Stimulated activated CD4-positive, alpha-beta T cell treated with anti-CD3 and anti-CD28 coated beads, Interleukin-4, amount 100 ng/mL, for 4 hours (primary cell): ENCODE measurements at regions not wholly inside any gene's neighbourhood (a gene's known extent, or its start where the extent isn't known, plus 50 kb on each side); places are given as distances from the start of the nearest gene placed in this dataset.

ENCODE experiments used
- DNase-seq, 2 experiments: peaks; one replicate each; pipeline ENCODE4 v3.0.0-alpha.2; 2020

DNA sequence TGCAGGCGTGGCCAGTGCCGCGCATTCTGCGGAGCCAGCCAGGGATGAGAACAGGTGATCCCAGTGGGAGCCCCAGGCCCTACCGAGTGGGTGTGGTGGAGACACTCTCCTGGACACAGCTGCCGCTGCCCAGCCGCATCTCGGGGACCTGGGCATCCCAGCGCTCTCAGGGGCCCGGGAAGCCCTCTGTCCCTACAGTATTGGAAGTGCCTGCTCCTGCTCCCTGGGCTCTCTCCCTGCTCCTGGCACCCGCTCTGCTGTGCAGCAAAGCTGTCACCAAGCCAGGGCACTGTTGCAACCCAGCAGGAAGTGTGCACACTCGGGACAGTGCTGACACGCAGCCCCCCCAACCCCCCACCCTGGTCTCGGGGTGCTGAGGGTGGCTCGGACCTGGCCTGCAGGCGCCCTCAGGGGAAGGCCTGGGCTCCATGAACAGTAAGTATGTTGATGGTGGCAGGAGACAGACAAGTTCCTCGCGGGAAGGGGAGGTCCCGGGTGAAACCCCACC lies 1177.4 kb upstream of the GBE1 start:
- DNase-seq = no peak

DNA sequence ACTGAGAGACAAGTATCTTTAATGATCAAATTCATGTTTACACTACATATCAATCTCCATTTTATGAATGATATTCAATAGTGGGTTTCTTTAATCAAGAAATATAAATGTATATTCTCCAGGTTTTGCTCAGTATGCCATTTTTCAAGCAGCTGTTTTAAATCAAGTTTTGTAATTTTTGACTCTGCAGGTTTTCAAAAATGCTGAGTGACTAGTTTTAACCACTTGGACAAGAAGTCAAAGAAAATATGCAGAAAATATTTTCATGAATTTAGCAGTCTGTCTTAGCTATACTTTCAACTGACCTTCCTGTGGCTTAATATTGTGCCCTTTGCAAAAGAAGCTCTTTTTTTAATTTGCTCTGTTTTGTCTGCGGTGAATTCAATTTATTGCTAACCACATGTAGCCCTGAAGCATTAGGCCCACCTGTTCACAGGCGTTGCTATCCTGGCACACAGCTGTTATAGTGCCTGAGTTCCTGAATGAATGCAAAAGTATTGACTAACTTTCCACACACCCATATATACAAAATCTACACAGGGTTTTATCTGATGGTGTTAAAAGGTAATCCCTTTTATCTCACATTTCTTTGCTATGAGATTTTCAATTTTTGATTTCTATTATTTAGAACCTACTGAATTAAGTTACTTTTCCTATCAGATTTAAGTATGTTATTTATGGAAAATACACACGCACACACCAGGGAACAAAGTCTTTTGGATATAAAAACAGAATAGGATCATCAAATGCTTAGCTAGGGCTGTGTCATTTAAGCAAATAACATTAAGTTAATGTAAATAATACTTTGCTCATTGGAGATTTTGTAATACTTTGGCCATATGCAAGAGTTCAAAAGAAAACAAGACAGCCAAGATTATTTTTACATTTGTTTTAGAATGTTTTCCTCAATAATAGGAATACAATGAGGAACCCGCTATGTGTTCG lies 1166.1 kb upstream of the GBE1 start:
- DNase-seq = no peak

DNA sequence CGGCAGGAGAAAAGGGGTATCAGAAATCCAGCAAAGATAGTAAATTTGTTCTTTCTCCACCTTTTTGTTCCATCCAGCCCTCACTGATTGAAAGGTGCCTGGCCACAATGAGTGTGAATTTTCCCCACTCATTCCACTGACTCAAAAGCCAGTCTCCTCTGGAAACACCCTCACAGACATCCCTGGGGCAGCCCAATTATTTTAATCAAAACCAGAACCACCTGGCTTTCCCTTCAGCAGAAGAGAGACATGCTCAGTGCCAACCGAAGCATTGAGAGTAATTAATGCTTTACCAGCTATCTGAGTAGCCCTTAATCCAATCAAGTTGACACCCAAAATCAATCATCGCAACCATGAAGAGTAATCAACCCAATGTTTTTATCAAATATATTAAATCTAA lies 1129.6 kb upstream of the GBE1 start:
- DNase-seq = no peak

DNA sequence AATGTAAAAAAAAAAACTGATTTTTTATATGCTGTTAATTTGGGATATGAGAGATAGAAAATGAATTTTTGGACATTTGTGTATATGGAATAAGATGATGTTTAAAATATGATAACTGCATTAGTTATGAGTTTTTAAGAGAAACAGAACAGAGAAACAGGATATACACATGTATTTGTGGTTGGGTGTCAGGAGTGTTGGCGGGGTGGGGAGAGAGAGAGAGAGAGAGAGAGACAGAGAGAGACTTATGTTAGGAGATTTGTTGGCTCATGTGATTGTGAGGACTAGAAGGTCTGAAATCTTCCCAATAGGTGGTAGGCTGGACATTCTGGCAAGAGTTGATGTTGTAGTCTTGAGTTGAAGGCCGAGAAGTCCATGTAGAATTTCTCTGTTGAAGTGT lies 1121.6 kb upstream of the GBE1 start:
- no peak for DNase-seq

DNA sequence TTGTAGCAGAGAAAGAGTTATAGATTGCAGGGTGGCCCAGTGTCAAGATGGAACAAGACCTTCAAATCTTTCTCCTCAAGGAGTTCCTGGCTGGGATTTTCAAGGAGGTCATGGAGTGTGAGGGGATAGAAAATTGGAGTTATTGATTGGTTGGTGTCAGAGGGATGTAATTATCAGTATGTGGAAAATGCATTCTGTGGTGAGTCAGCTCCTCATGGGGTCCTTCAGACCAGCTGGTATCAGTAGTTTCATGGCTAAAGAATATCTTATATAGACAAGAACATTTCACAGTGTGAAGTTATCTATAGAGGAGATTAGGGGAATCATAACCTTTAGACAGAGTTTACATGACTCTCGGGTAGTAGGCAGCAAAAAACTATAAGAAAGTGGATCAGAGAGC lies 1114.0 kb upstream of the GBE1 start:
- DNase-seq = no peak

DNA sequence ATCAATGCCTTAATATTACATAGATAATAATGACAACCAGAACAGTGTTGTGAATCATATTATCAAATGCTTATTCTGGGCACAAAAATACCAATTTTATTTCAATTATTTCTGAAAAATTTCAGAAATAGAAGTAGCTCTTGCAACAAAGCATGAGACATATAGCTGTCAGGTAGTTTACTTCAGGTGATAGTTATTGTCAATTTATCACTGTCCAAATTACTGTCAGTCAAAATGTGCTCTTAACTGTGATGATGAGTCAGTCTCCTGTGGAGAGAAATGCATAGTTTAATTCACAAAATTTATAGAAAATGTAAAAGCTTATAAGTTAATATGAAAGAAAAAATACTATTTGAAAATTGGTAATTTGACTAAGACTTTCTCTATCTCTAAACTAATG lies 1078.4 kb upstream of the GBE1 start:
- DNase-seq = no peak

DNA sequence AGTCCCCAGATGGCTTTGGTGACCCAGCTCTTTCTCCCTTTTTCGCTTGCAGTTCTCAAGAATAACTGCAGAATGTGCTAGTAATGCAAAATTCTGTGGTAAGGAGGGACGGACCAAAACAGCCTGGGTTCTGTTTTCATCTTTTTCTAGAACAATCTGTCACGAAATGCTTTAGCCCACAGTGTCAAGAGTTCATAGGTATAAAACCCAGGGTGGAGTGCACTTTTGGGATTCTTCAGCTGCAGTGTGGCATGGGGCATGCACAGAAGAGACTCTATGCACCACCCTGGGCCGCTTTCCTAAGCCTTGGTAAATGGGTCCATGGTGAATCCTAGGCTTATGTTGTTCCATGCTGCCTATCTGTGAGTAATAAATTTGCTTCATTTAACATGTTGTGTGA lies 1072.7 kb upstream of the GBE1 start:
- no peak for DNase-seq

DNA sequence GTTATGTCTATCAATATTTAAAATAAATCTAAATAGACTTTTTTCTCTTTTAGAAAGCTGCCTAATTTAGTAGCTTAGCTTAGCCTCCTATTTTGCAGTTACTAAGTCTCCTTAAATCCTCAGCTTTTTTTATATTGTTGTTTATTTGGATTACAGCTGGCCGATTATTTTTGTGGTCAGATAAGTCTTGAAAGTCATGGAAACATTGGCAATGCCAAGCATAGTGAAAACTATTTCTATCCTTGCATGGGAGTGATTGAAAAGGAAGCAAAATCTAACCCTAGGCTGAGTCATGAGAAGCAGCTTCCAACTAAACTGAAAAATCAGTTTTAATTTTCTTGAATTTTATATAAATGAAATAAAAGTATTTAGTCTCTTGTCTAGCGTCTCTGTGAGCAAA lies 1063.0 kb upstream of the GBE1 start:
- DNase-seq = no peak

DNA sequence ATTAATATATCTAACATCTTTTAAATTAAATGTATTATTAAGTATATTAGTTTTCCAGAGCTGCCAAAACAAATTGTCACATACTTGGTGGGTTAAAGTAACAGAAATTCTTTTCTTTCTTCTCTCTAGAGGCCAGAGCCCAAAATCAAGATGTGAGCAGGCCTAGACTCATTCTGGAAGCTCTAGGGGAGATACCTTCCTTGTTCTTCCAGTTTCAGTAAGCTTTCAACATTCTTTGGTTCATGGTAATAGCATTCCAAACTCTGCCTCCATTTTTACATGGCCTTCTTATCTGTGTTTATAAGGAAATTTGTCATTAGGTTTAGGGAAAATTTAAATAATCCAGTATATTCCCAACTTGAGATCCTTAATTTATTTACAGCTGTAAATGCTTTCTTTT lies 1054.6 kb upstream of the GBE1 start:
- DNase-seq = no peak

DNA sequence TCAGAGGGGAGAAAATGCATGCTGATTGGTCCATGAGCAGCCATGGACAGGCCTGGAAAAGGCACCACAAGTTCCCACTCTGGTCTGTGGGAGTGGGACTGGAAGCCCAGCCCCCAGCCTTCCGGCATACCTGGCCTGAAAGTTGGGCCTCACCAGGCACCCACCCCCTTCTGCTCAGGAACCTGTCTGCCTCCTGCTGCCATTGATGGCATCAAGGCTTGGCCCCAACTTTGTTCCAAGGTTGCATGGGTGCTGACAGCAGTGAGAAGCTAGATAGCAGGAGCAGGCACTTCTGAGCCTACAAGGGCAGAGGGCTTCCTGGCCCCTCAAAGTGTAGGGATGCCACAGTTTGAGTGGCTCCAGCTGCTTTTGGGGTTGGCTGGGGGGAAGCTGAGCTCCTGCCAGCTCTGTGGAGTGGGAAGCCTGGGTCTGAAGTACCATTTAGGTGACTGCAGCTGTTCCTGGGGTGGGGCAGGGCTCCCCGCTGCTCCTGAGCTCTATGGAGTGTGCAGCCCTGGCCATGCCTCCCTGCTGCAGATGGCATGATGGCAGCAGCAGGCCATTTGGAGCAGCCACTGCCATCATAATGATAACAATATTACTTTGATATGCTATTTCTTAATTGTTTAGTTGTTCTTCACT lies 1054.1 kb upstream of the GBE1 start:
- DNase-seq = no peak

DNA sequence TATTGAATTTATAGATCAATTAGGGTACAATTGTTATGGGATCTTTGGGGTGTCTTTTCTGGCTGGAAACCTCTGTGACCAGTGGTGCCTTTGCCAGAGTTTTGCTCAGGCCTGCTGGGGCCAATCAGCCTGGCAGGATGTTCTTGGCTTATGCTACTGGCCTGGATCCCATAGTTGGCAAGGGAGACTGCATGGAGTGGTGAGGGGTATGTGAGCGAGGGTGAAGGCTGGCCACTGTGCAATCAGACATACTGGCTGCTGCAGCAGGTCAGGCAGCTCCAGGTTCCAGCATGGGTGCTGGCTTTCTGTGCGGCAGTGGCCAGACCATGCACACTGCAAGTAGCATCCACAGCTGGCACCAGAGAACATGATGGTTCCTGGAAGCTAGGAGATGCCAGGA lies 1053.2 kb upstream of the GBE1 start:
- no peak for DNase-seq

DNA sequence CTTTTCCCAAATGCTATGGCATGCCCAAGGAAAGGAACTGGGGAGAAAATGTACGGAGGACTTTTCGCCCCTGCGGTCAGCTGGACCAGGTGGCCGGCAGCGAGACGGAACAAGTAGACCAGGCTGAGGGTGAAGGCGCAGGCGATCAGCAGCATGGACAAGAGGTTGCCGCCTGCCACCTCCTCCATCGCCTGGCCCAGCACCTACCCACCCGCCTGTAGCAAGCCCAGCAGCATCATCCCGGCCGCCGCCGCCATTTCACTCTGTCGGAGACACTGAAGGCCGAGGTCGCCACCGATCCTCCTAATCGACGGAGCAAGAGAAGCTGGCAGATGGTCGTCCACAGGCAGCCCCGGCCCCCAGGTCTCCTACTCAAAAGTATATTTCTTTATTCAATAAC lies 1046.3 kb upstream of the GBE1 start:
- no peak for DNase-seq

DNA sequence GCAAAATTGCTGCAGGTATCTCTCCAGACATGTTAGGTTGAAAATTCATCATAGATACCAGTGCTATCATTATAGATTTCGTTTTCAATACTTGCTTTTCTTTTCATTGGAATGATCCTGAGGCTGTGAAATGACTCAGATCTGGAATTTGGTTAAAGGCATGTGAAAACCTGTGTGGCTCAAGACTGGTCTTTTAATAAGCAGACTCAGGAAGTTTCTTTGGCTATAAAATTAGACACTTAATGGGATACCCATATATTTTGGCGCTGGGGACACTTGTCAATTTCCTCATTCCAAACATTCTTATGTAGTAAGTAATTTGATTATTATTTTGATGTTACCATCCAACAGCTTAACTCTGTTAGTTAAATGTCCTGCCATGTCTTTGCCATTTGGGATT lies 1041.1 kb upstream of the GBE1 start:
- no peak for DNase-seq

DNA sequence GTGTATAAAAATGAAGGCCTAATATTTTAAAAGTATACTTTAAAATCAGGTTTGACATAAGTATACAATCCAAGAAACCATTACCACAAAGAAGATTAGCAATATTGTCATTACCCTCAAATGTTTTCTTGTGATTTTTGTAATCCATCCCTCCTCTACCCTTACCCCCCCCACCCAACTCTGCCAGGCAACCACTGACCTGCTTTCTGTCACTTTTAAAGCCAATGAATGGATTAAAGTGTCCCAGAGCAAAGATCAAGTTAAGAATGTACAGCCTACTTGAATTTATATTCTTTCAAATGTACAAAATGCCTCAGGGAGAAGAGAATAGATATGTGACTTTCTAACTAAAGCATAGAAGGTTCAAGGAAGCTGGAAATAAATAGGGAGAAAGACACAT lies 1038.8 kb upstream of the GBE1 start:
- no peak for DNase-seq

DNA sequence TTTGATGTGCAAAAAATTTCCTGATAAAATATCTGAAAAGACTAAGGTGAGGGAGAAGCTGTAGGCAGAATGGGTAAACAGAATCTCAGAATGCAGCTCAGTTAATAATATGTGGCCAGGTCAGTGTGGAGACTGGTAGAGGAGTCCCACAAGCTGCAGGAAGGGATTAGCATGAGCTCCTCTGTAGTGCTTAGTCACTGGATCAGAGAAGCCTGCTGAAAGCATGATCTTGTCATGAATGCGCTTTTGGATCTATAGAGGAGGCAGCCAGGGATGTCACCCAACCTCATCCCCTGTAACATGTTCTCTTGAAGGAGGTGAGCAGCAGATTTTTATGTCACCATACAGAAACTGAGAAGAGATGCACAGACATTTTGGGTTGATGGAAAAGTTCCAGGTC lies 1035.3 kb upstream of the GBE1 start:
- DNase-seq = no peak

DNA sequence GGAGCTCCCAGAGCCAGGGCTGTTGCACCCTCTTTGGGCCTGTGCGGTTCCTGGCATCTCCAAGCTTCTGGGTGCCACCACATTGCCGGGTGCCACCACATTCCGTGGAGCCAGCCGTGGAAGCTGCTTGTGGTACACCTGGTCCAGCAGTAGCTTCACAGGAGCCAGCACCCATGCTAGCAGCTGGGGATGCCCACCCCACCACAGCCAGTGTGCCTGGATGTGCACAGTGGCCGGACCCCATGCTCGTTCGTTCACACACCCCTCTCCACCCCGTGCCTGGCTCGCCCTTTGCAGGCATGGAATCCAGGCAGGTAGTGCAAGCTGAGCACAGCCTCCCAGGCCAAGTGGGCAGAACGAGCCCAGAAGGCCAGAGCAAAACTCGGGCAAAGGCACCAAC lies 1029.8 kb upstream of the GBE1 start:
- DNase-seq = no peak

DNA sequence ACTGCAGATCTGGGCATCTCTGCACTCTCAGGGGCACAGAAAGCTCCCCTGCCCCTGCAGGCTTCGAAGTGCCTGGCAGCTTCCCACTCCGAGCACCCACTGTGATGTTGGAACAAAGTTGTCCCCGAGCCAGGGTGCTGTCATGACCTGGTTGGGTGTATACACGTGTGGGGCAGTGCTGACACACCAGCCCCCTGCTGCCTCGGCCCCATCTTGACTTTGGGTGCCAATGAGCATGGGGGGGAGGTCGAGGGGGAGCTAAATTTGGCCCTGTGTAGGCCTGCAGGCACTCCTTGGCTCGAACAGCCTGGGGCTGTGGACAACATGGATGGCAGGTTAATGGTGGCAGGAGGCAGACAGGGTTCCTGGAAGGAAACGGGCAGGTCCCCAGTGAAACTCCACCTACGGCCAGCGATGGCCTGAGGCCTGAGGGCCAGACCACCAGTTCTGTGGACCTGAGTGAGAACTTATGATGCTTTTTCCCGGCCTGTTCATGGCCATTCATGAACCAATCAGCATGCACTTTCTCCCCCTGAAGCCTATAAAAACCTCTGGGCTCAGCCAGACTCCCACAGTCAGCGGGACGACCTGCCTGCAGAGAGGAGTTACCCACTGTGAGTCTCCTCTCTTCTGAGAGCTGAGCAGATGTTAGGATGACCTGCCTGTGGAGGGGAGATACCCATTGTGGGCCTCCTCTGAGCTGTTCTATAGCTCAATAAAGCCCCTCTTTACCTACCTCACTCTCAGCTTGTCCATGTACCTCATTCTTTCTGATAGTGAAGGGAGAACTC lies 1029.1 kb upstream of the GBE1 start:
- DNase-seq = no peak

DNA sequence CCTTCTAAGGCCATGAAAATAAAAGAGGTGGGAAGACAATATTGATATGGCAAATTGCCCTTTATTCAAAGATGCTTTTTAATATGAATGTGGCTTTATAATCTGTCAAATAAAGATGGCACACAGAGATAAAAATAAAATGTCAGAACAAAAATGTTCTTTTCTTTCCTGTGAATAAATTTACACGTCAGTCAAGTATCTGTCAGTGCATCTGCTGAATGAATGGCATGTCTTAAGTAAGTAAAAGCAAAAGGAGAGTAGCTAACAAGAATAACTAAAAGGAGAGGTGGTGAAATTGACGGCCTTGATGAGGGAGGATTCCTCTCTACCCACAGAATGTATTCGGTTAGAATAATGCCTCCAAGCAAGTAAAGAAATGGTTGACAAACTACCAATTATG lies 1021.7 kb upstream of the GBE1 start:
- no peak for DNase-seq

DNA sequence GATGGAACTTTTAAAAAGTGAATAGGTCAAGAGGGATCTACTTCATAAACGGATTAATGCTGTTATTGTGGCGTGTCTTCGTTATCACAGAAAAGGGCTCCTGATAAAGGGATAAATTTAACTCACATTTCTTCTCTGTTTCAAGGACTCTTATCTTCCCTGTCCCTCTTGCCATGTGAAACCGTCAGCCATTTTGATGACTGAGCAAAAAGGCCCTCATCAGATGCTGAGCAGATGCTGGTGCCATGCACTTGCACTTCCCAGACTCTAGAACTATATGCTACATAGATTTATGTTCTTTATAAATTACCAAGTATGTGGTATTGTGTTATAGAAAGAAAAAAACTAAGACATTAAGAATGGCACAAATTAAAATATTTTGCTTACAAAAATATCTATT lies 1011.8 kb upstream of the GBE1 start:
- DNase-seq = no peak

DNA sequence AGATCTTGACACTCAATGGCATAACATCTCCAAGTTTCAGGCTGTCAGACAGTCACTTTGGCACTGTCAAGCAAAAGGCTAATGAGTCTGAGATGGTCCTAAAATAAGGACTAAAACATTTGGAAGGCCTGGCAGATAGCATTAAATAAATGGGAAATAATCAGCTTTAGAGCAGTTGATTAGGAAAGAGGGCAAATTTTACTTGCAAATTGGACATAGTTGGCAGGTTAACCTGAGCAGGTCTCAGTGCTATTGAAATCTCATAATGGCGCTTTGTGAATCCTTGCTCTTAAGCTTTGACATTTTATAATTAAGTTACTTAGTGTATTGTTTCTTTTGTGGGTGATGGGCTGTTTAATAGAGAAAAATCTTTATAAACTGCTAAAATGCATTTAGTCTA lies 1003.1 kb upstream of the GBE1 start:
- DNase-seq = no peak

DNA sequence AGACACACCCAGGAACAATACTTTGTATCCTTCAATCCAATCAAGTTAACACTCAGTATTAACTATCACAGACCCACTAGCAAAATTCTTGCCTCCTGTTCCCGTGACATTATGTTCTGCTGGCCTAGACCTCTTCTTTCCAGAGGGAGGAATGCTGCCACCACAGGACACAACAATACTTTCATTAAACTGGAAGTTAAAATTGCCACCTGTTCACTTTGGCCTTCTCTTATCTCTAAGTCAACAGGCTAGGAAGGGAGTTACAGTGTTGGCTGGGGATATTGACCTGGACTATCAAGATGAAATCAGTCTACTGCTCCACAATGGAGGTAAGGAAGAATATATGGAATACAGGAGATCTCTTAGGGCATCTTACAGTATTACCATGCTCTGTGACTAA lies 1000.4 kb upstream of the GBE1 start:
- no peak for DNase-seq

DNA sequence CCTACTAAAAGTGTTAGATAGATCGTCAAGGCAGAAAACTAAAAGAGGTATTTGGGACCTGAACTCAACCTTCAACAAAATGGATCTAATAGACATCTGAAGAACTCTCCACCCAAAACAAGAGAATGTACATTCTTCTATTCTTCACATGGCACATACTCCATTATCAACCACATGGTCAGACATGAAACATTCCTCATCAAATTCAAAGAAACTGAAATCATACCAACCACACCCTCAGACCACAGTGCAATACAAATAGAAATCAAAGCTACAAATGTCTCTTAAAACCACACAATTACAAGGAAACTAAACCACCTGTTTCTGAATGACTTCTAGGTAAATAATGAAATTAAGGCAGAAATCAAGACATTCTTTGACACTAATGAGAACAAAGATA lies 984.1 kb upstream of the GBE1 start:
- DNase-seq = no peak

DNA sequence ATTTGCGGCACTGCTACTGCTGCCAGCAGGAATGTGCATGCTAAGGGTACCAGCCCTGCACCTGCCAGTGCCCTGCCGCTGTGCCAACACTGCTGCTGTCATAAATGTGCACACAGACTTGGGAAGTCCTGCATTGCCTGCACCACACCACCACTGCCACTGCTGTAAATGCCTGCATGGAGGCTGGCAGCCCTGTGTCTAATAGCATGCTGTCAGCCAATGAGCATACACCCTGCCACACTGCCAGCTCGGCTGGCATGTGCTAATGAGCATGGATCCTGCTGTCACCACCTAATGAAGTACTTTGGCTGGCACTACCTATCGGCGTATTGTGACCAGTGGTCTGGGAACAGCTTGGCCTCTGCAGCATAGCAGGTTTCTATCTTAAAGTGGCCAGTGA lies 981.8 kb upstream of the GBE1 start:
- DNase-seq = no peak

DNA sequence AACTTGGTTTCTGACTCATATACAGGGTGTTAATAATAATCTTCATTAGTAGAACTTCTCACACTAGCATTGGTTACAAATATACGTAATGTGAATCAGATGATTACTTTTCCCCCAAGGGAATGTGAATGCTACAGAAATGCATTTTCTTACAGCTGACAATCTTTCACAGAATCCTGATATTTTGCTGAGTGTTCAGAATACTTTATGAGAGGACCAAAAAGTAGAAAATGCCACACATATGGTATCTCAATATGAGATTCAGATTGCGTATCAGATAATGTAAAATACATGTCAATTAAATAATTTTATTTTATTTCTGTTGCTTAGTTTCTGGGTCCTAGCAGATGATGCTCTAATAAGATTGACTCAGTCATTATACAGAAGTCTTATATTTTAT lies 979.9 kb upstream of the GBE1 start:
- DNase-seq = no peak
